Right cardiac atrium (tissue), 5 donors: ENCODE measurements at regions not wholly inside any gene's neighbourhood (a gene's known extent, or its start where the extent isn't known, plus 50 kb on each side); places are given as distances from the start of the nearest gene placed in this dataset.

ENCODE experiments used
- ATAC-seq, 2 donors: fragments of 200-7000 bp; cut with Tn5 transposase; one replicate each; pipeline versions ENCODE4 v1.8.0 to v1.9.1; 2020; ENCODE audit warnings: moderate library complexity in 2 of 2, mild to moderate bottlenecking in 1 of 2
- DNase-seq, 3 donors: peaks; one replicate each; pipeline ENCODE4 v3.0.0-alpha.2; 2020
- H3K27ac ChIP-seq: one replicate; pipeline ENCODE4 v1.5.1; 2013; ENCODE audit warnings: mild to moderate bottlenecking, low read length, control low read depth, moderate library complexity
- H3K27me3 ChIP-seq: one replicate; pipeline ENCODE4 v1.6.1; 2013; ENCODE audit not compliant: control insufficient read depth, insufficient read depth
- H3K4me1 ChIP-seq: one replicate; pipeline ENCODE4 v1.6.1; 2013; ENCODE audit warnings: low read length; ENCODE audit not compliant: control insufficient read depth, insufficient read depth
- H3K4me3 ChIP-seq: one replicate; pipeline ENCODE4 v1.5.1; 2013; ENCODE audit warnings: low read length, control low read depth
- H3K9me3 ChIP-seq: one replicate; pipeline ENCODE4 v1.6.1; 2013; ENCODE audit warnings: low read length; ENCODE audit not compliant: control insufficient read depth
- WGBS: extraction: QIAGEN DNeasy Blood & Tissue Kit; methylation state at CpG from one replicate; pipeline ENCODE4 v1.1.7; 2013; 5-methylcytosine and 5-hydroxymethylcytosine counted together
- intact Hi-C, 4 donors: fragments of 100-400 bp; cut with DNase I; formaldehyde crosslinking; loops; one replicate each; pipeline versions ENCODE4 v1.11.0 to v1.14.0; 2022 to 2023
- donor health status: healthy with polysubstance abuse.
- donor health status: DM: no; HTN: yes; CAD: no.
- donor health status: DM: no; HTN: no; CAD: no.
- donor health status: DM: no; HTN: yes; CAD: no; lungs with severe emphysema.
- donor health status: DM: yes; HTN: yes; CAD: no.

- H3K9me3 ChIP-seq = no peaks in the 10 kb centered on the region
- H3K4me1 ChIP-seq = peaks cover 2% of the 10 kb centered on the region
- intact Hi-C loops = no loop called here
- H3K27me3 ChIP-seq = no peaks in the 10 kb centered on the region
- no peak overlapping the region for H3K27ac ChIP-seq
- 97% methylated on average over 1 of the region's 1 CpG for whole genome bisulfite sequencing
- H3K4me3 ChIP-seq = no peak overlapping the region
- no peak for ATAC-seq
- no peak for DNase-seq
These were observed 213.4 kb upstream of the CCDC150 start for GRCh38 chr2:196426122-196426521.

- ATAC-seq (peak in 1 of 2 donors; percentile 73), DNase-seq (no peak)
- peaks cover 3% of the 10 kb centered on the region for H3K4me1 ChIP-seq
- H3K9me3 ChIP-seq = no peaks in the 10 kb centered on the region
- 8% methylated on average over 2 of the region's 2 CpGs for WGBS
- no peak overlapping the region for H3K27ac ChIP-seq
- no peak overlapping the region for H3K4me3 ChIP-seq
- no peaks in the 10 kb centered on the region for H3K27me3 ChIP-seq
- intact Hi-C loops = no loop called here
These were observed 211.4 kb upstream of the CCDC150 start for GRCh38 chr2:196427986-196428634.

GRCh38 chr2:196431076-196431475 is 208.4 kb upstream of the CCDC150 start:
- no peak overlapping the region for H3K27ac ChIP-seq
- ATAC-seq (no peak), DNase-seq (no peak)
- intact Hi-C loops = no loop called here
- no peaks in the 10 kb centered on the region for H3K9me3 ChIP-seq
- H3K4me1 ChIP-seq = peaks cover 8% of the 10 kb centered on the region
- H3K27me3 ChIP-seq = no peaks in the 10 kb centered on the region
- no peak overlapping the region for H3K4me3 ChIP-seq
- 44% methylated on average over 2 of the region's 2 CpGs for WGBS

GRCh38 chr2:196431957-196432356 is 207.6 kb upstream of the CCDC150 start:
- H3K27ac ChIP-seq = no peak overlapping the region
- ATAC-seq (no peak), DNase-seq (no peak)
- H3K4me3 ChIP-seq = no peak overlapping the region
- 54% methylated on average over 4 of the region's 4 CpGs for WGBS
- peaks cover 8% of the 10 kb centered on the region for H3K4me1 ChIP-seq
- intact Hi-C loops = no loop called here
- no peaks in the 10 kb centered on the region for H3K9me3 ChIP-seq
- H3K27me3 ChIP-seq = no peaks in the 10 kb centered on the region

- H3K9me3 ChIP-seq = no peaks in the 10 kb centered on the region
- no peaks in the 10 kb centered on the region for H3K27me3 ChIP-seq
- DNase-seq (no peak), ATAC-seq (no peak)
- H3K27ac ChIP-seq = no peak overlapping the region
- intact Hi-C loops = no loop called here
- H3K4me3 ChIP-seq = no peak overlapping the region
- peaks cover 8% of the 10 kb centered on the region for H3K4me1 ChIP-seq
- 94% methylated on average over 13 of the region's 13 CpGs for WGBS
These were observed 206.4 kb upstream of the CCDC150 start for GRCh38 chr2:196433116-196433515.

DNA sequence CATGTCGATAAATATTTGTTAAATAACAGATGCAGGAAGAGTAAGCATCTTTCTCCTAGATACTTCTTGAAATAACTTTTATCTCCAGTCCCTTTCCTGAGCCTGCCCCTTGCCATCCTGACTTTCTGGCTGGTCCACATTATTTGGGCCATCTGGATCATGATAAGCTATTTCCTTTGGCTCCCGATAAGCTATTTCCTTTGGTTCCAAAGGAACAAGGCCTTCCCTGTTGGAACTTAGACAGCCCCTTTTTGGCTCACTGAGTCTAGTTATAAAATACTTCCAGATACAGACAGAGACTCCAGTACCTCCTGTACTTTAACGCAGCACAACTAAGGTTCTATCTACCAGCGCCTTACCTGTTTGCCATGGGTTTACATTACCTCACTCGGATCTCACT is 205.3 kb upstream of the CCDC150 start:
- peak; percentile 82 to 88 for ATAC-seq
- 63% methylated on average over 5 of the region's 5 CpGs for WGBS
- Histone ChIP-seq H3K9me3 (no peaks in the 10 kb centered on the region), H3K4me3 (no peak overlapping the region), H3K27ac (no peak overlapping the region), H3K27me3 (no peaks in the 10 kb centered on the region), H3K4me1 (peaks cover 7% of the 10 kb centered on the region)
- intact Hi-C loops = no loop called here
- no peak for DNase-seq

- H3K9me3 ChIP-seq = no peaks in the 10 kb centered on the region
- H3K27ac ChIP-seq = no peak overlapping the region
- no peaks in the 10 kb centered on the region for H3K27me3 ChIP-seq
- H3K4me3 ChIP-seq = no peak overlapping the region
- peaks cover 9% of the 10 kb centered on the region for H3K4me1 ChIP-seq
- intact Hi-C loops = no loop called here
- ATAC-seq = no peak
- no peak for DNase-seq
These were observed 204.3 kb upstream of the CCDC150 start for GRCh38 chr2:196435189-196435588.

GRCh38 chr2:196437626-196438025 is 201.9 kb upstream of the CCDC150 start:
- peaks cover 7% of the 10 kb centered on the region for H3K4me1 ChIP-seq
- H3K27ac ChIP-seq = no peak overlapping the region
- H3K4me3 ChIP-seq = no peak overlapping the region
- intact Hi-C loops = no loop called here
- 89% methylated on average over 6 of the region's 6 CpGs for WGBS
- DNase-seq (no peak), ATAC-seq (no peak)
- H3K9me3 ChIP-seq = no peaks in the 10 kb centered on the region
- no peaks in the 10 kb centered on the region for H3K27me3 ChIP-seq

GRCh38 chr2:196439760-196440159 is 199.8 kb upstream of the CCDC150 start:
- Histone ChIP-seq H3K27me3 (no peaks in the 10 kb centered on the region), H3K9me3 (no peaks in the 10 kb centered on the region), H3K4me3 (no peak overlapping the region), H3K27ac (no peak overlapping the region), H3K4me1 (peaks cover 3% of the 10 kb centered on the region)
- ATAC-seq = no peak
- no peak for DNase-seq
- 52% methylated on average over 4 of the region's 4 CpGs for whole genome bisulfite sequencing
- intact Hi-C loops = no loop called here

DNA sequence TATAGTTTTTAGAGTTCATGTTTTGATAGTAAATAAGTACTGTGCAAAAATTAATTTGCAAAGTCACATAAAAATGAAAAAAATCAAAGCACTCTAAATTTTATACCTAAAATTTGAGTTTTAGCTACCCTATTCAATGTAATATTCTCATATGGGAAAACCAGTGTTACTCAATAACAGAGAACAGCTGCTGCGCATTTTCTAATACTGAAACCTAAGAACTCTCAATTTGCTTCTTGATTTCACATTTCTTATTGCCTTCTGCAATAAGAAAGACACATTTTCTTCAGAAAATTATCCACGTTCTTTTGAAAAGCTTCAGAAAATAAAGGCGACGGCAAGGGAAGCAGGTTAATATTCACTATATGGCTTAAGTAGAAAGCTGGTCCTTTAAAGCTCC is 199.1 kb upstream of the CCDC150 start:
- Histone ChIP-seq H3K27me3 (no peaks in the 10 kb centered on the region), H3K4me3 (no peak overlapping the region), H3K9me3 (no peaks in the 10 kb centered on the region), H3K27ac (no peak overlapping the region), H3K4me1 (peaks cover 2% of the 10 kb centered on the region)
- ATAC-seq (no peak), DNase-seq (no peak)
- intact Hi-C loops = no loop called here
- 75% methylated on average over 4 of the region's 4 CpGs for WGBS

DNA sequence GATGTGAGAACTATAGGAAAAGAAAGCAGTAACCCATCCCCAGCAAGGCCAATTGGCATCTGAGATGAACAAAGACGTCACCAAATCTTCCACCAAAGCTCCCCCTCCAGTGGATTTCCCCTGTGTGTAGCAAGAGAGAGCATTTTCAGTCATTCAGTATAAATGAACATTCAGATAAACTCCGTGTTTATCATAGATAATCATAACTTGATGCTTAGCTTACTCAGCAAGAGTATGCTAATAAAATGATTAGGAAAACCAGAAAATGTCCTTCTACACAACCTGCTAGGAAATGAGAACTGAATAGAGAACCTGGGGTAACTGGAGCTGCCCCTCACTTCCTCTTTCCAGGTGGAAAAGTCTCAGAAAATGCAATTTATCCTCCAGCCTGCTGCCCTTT is 198.0 kb upstream of the CCDC150 start:
- 40% methylated on average over 2 of the region's 2 CpGs for WGBS
- no peaks in the 10 kb centered on the region for H3K27me3 ChIP-seq
- no peak for DNase-seq
- intact Hi-C loops = no loop called here
- no peak overlapping the region for H3K4me3 ChIP-seq
- H3K27ac ChIP-seq = no peak overlapping the region
- H3K9me3 ChIP-seq = no peaks in the 10 kb centered on the region
- H3K4me1 ChIP-seq = peaks cover 2% of the 10 kb centered on the region
- no peak for ATAC-seq

GRCh38 chr2:196442211-196442610 is 197.3 kb upstream of the CCDC150 start:
- H3K4me3 ChIP-seq = no peak overlapping the region
- no peaks in the 10 kb centered on the region for H3K27me3 ChIP-seq
- ATAC-seq = no peak
- H3K9me3 ChIP-seq = no peaks in the 10 kb centered on the region
- peaks cover 2% of the 10 kb centered on the region for H3K4me1 ChIP-seq
- intact Hi-C loops = no loop called here
- DNase-seq = no peak
- no peak overlapping the region for H3K27ac ChIP-seq
